ENCODE measurements at regions not wholly inside any gene's neighbourhood (a gene's known extent, or its start where the extent isn't known, plus 50 kb on each side); places are given as distances from the start of the nearest gene placed in this dataset.
"Not testable (repeated sequence)": the region's sequence is repeated elsewhere in the genome, so short reads cannot be mapped to it uniquely, and the experiment has no call there.

- H3K4me1 ChIP-seq (replicated peaks), result no peaks in the 10 kb centered on the region
- intact Hi-C loops (cut with DNase I), result no loop called here
- H3K27me3 ChIP-seq (replicated peaks; ENCODE audit: insufficient read depth), result no peaks in the 10 kb centered on the region
- H3K4me3 ChIP-seq, result no peak overlapping the region
- TF ChIP-seq POLR2AphosphoS5 (IDR thresholded peaks at IDR 0.05), result no peak
- TF ChIP-seq POLR2A (IDR thresholded peaks at IDR 0.05), result no peak
- TF ChIP-seq, protein P1, sequence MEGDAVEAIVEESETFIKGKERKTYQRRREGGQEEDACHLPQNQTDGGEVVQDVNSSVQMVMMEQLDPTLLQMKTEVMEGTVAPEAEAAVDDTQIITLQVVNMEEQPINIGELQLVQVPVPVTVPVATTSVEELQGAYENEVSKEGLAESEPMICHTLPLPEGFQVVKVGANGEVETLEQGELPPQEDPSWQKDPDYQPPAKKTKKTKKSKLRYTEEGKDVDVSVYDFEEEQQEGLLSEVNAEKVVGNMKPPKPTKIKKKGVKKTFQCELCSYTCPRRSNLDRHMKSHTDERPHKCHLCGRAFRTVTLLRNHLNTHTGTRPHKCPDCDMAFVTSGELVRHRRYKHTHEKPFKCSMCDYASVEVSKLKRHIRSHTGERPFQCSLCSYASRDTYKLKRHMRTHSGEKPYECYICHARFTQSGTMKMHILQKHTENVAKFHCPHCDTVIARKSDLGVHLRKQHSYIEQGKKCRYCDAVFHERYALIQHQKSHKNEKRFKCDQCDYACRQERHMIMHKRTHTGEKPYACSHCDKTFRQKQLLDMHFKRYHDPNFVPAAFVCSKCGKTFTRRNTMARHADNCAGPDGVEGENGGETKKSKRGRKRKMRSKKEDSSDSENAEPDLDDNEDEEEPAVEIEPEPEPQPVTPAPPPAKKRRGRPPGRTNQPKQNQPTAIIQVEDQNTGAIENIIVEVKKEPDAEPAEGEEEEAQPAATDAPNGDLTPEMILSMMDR (IDR thresholded peaks at IDR 0.05), result no peak
- no peaks in the 10 kb centered on the region for H3K36me3 ChIP-seq
- no peaks in the 10 kb centered on the region for H3K9me3 ChIP-seq
- H3K27ac ChIP-seq, result no peak overlapping the region
- 74% methylated on average over 8 of the region's 8 CpGs for WGBS
- no peak for DNase-seq (ENCODE audit: low spot score)
Observed at GRCh38 chr5:98179791-98180755, 593.4 kb upstream of the RGMB start.

DNA sequence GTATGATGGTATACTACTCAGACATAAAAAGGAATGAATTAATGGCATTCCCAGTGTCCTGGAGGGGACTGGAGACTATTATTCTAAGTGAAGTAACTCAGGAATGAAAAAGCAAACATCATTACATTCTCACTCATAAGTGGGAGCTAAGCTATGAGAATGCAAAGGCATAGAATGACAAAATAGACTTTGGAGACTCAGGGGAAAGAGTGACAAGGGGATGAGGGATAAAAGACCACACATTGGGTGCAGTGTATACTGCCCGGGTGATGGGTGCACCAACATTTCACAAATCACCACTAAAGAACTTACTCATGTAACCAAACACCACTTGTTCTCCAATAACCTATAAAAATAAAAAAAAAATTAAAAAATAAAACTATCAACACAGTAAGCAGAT, 587.3 kb upstream of the RGMB start:
- Histone ChIP-seq H3K9me3 (no peaks in the 10 kb centered on the region), H3K4me1 (replicated peaks) (no peaks in the 10 kb centered on the region), H3K36me3 (no peaks in the 10 kb centered on the region), H3K27me3 (replicated peaks; ENCODE audit: insufficient read depth) (no peaks in the 10 kb centered on the region), H3K4me3 (no peak overlapping the region), H3K27ac (no peak overlapping the region)
- 90% methylated on average over 1 of the region's 1 CpG for WGBS
- no peak for TF ChIP-seq POLR2AphosphoS5 (IDR thresholded peaks at IDR 0.05)
- no peak for TF ChIP-seq POLR2A (IDR thresholded peaks at IDR 0.05)
- TF ChIP-seq, protein P1 (IDR thresholded peaks at IDR 0.05), result no peak
- intact Hi-C loops (cut with DNase I), result no loop called here
- no peak for DNase-seq (ENCODE audit: low spot score)

GRCh38 chr5:98187945-98188344, 585.5 kb upstream of the RGMB start:
- 86% methylated on average over 1 of the region's 1 CpG for WGBS
- H3K27me3 ChIP-seq (replicated peaks; ENCODE audit: insufficient read depth), result no peaks in the 10 kb centered on the region
- no peak for DNase-seq (ENCODE audit: low spot score)
- H3K4me3 ChIP-seq, result no peak overlapping the region
- intact Hi-C loops (cut with DNase I), result no loop called here
- H3K36me3 ChIP-seq, result no peaks in the 10 kb centered on the region
- no peaks in the 10 kb centered on the region for H3K4me1 ChIP-seq (replicated peaks)
- H3K9me3 ChIP-seq, result no peaks in the 10 kb centered on the region
- TF ChIP-seq, protein P1 (IDR thresholded peaks at IDR 0.05), result no peak
- TF ChIP-seq POLR2AphosphoS5 (IDR thresholded peaks at IDR 0.05), result no peak
- no peak for TF ChIP-seq POLR2A (IDR thresholded peaks at IDR 0.05)
- H3K27ac ChIP-seq, result no peak overlapping the region

- H3K4me1 ChIP-seq (replicated peaks); H3K9me3 ChIP-seq; H3K4me3 ChIP-seq; H3K27me3 ChIP-seq (replicated peaks; ENCODE audit: insufficient read depth); H3K36me3 ChIP-seq; DNase-seq (ENCODE audit: low spot score); H3K27ac ChIP-seq; intact Hi-C loops (cut with DNase I): not testable (repeated sequence)
- WGBS, result 96% methylated on average over 4 of the region's 4 CpGs
Observed at GRCh38 chr5:98190344-98190743, 583.1 kb upstream of the RGMB start.

DNA sequence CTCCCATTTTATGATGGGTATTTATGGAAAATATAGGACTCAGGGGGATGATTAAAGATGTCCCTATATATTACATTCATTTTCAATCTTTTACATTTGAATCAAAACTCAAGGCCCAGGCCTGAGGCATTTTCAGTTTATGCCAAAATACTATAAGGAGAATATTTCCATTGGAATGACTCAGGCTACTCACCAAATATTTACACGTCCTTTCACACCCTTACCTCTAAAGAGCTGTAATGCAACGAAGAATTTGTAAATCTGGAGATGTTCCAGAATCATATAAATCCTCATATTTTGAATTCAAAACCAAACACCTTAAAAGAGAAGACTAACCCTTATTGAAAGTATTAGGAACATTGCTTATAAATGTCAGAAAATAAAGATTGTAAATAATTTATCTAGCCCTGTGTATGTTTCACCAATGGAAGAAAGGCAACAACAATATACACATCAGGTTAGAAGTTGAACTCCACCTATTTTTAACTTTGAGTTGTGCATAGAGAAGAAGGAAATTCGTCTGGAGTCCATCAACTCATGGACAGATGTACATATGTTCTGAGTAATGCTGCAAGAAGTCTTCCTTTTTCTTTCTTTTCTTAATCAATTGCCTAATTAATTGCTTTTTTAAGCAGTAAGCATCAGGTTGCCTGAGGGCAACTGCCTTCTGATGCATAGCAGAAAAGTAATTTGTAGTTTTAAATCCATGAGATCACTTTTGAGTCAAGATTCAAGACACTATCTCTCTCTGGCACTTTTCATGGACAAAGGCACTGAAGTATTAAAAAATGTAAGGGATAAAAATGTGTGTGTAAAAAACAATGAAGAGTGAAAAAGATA, 579.3 kb upstream of the RGMB start:
- H3K4me1 ChIP-seq (replicated peaks), result no peaks in the 10 kb centered on the region
- no peak for DNase-seq (ENCODE audit: low spot score)
- no peak overlapping the region for H3K4me3 ChIP-seq
- no peak overlapping the region for H3K27ac ChIP-seq
- no peaks in the 10 kb centered on the region for H3K36me3 ChIP-seq
- 52% methylated on average over 3 of the region's 3 CpGs for WGBS
- no peaks in the 10 kb centered on the region for H3K9me3 ChIP-seq
- intact Hi-C loops (cut with DNase I), result no loop called here
- H3K27me3 ChIP-seq (replicated peaks; ENCODE audit: insufficient read depth), result no peaks in the 10 kb centered on the region
- TF ChIP-seq, protein P1 (IDR thresholded peaks at IDR 0.05), result no peak
- TF ChIP-seq POLR2AphosphoS5 (IDR thresholded peaks at IDR 0.05) (no peak), POLR2A (IDR thresholded peaks at IDR 0.05) (no peak)
